Smooth muscle cell (in vitro differentiated cells): ENCODE measurements at regions not wholly inside any gene's neighbourhood (a gene's known extent, or its start where the extent isn't known, plus 50 kb on each side); places are given as distances from the start of the nearest gene placed in this dataset.
A peak's percentile ranks its signal among the peaks of the same experiment; 100 is the strongest.

Source experiments
- DNase-seq: peaks from one replicate; lab custom pipeline; 2025; ENCODE audit not compliant: unreplicated experiment; lab: John Stamatoyannopoulos, UW
- H2AFZ ChIP-seq: fragments of 200-600 bp; sonication (generic); 2 replicates; pipeline ENCODE4 v1.6.0; 2016; ENCODE audit warnings: antibody characterized with exemption, low read depth, mild to moderate bottlenecking
- H3F3A ChIP-seq: fragments of 200-600 bp; sonication (generic); 2 replicates; pipeline ENCODE4 v1.6.0; 2017; ENCODE audit warnings: antibody characterized with exemption, low read depth
- H3K27ac ChIP-seq: fragments of 200-600 bp; sonication (generic); 2 replicates; pipeline ENCODE4 v1.5.1; 2016; ENCODE audit warnings: low read depth, mild to moderate bottlenecking
- H3K27me3 ChIP-seq: fragments of 200-600 bp; sonication (generic); 2 replicates; pipeline ENCODE4 v1.6.1; 2016; ENCODE audit warnings: low read depth, mild to moderate bottlenecking
- H3K36me3 ChIP-seq: fragments of 200-600 bp; sonication (generic); 2 replicates; pipeline ENCODE4 v1.5.1; 2016; ENCODE audit warnings: low read depth
- H3K4me1 ChIP-seq: fragments of 200-600 bp; sonication (generic); 2 replicates; pipeline ENCODE4 v1.5.1; 2016; ENCODE audit warnings: low read depth
- H3K4me2 ChIP-seq: fragments of 200-600 bp; sonication (generic); 2 replicates; pipeline ENCODE4 v1.6.0; 2016; ENCODE audit warnings: mild to moderate bottlenecking
- H3K4me3 ChIP-seq: fragments of 200-600 bp; sonication (generic); 2 replicates; pipeline ENCODE4 v1.5.1; 2016; ENCODE audit warnings: mild to moderate bottlenecking
- H3K79me2 ChIP-seq: fragments of 200-600 bp; sonication (generic); 2 replicates; pipeline ENCODE4 v1.6.0; 2016; ENCODE audit warnings: low read depth, mild to moderate bottlenecking
- H3K9ac ChIP-seq: fragments of 200-600 bp; sonication (generic); 2 replicates; pipeline ENCODE4 v1.6.0; 2016; ENCODE audit warnings: low read depth
- H3K9me3 ChIP-seq: fragments of 200-600 bp; sonication (generic); replicated peaks from 2 replicates; pipeline ENCODE4 v1.5.1; 2016; ENCODE audit warnings: low read depth
- H4K20me1 ChIP-seq: fragments of 200-600 bp; sonication (generic); 2 replicates; pipeline ENCODE4 v1.6.0; 2016; ENCODE audit warnings: low read depth
- WGBS: methylation state at CpG from one replicate; pipeline ENCODE4 v1.1.7; 2016; ENCODE audit warnings: low lambda C conversion rate; 5-methylcytosine and 5-hydroxymethylcytosine counted together
- TF ChIP-seq, protein P1 (sequence below): fragments of 200-600 bp; sonication (generic); IDR thresholded peaks from 2 replicates; pipeline ENCODE4 v1.5.1; 2017; ENCODE audit warnings: borderline replicate concordance, mild to moderate bottlenecking, antibody characterized with exemption; ENCODE audit not compliant: insufficient read depth, poor library complexity, severe bottlenecking

DNA sequence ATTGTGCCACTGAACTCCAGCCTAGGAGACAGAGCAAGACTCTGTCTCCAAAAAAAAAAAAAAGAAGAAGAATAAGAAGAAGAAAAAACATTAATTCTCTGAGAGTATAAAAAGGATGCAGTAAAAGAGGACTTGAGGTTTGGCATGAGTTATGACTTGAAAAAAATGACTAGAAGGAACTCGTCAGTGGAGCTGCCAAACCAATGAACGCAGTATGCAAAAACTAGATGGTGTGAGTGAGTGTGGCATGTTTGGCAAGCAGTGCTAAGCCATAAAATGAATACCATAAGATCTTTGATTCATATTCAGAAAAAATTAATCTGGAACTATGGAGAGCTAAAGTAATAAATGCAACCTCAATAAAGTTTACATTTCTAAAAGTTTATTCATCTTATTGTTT is 68.6 kb upstream of the MEOX2 start:
- Histone ChIP-seq H2AFZ (no peak overlapping the region), H3K4me2 (no peak overlapping the region), H3K27ac (no peak overlapping the region), H3K79me2 (no peaks in the 10 kb centered on the region), H3K4me1 (peaks cover 6% of the 10 kb centered on the region), H4K20me1 (no peaks in the 10 kb centered on the region), H3F3A (no peaks in the 10 kb centered on the region), H3K36me3 (no peaks in the 10 kb centered on the region), H3K9me3 (no peaks in the 10 kb centered on the region), H3K27me3 (no peaks in the 10 kb centered on the region), H3K9ac (no peak overlapping the region), H3K4me3 (no peak overlapping the region)
- TF ChIP-seq, protein P1, sequence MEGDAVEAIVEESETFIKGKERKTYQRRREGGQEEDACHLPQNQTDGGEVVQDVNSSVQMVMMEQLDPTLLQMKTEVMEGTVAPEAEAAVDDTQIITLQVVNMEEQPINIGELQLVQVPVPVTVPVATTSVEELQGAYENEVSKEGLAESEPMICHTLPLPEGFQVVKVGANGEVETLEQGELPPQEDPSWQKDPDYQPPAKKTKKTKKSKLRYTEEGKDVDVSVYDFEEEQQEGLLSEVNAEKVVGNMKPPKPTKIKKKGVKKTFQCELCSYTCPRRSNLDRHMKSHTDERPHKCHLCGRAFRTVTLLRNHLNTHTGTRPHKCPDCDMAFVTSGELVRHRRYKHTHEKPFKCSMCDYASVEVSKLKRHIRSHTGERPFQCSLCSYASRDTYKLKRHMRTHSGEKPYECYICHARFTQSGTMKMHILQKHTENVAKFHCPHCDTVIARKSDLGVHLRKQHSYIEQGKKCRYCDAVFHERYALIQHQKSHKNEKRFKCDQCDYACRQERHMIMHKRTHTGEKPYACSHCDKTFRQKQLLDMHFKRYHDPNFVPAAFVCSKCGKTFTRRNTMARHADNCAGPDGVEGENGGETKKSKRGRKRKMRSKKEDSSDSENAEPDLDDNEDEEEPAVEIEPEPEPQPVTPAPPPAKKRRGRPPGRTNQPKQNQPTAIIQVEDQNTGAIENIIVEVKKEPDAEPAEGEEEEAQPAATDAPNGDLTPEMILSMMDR = no peak
- WGBS = 96% methylated on average over 2 of the region's 2 CpGs
- DNase-seq = no peak

DNA sequence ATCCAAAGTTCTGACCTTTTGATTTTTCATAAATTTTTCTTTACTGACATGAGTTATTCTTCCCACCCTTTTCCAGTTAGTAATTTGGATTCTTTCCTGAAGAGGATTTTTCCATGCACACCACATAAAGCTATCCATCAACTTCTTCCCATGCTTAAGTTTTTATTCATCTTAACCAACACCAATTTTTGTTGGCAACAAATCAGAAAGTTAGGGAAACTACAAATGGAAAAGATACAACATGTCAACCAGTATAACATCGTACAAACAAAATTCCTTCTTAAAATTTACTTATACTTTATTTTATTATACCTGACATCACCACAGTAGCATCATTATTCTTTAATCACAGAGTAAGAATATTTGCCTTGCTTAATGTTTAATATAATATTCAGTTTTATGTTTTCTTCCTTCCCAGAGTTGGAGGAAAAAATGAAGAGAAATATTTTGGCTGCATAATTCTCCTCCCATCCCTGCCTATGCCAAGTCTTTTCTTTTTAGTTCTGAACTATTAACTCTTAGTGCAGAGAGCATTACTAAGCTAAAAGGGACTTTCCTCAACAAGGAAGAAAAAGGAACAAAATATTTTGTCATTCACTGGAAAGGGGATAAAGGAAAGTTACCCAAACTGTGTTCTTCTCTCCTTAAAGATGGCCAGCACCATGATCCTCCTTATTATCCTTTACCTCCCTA is 67.5 kb upstream of the MEOX2 start:
- no peak overlapping the region for H3K9ac ChIP-seq
- H3K79me2 ChIP-seq = no peaks in the 10 kb centered on the region
- H3K4me2 ChIP-seq = no peak overlapping the region
- no peak overlapping the region for H3K4me3 ChIP-seq
- H3K36me3 ChIP-seq = no peaks in the 10 kb centered on the region
- H3K27me3 ChIP-seq = no peaks in the 10 kb centered on the region
- H3K4me1 ChIP-seq = peaks cover 6% of the 10 kb centered on the region
- H3K27ac ChIP-seq = no peak overlapping the region
- no peaks in the 10 kb centered on the region for H3K9me3 ChIP-seq
- no peak for DNase-seq
- no peak overlapping the region for H2AFZ ChIP-seq
- no peaks in the 10 kb centered on the region for H4K20me1 ChIP-seq
- TF ChIP-seq, protein P1 = no peak
- H3F3A ChIP-seq = no peaks in the 10 kb centered on the region
- 92% methylated on average over 1 of the region's 1 CpG for WGBS

GRCh38 chr7:15752377-15752776 is 65.9 kb upstream of the MEOX2 start:
- Histone ChIP-seq H3K27me3 (no peaks in the 10 kb centered on the region), H3K9ac (no peak overlapping the region), H3K36me3 (no peaks in the 10 kb centered on the region), H3K79me2 (no peaks in the 10 kb centered on the region), H2AFZ (no peak overlapping the region), H3F3A (no peaks in the 10 kb centered on the region), H3K27ac (no peak overlapping the region), H3K4me3 (no peak overlapping the region), H3K4me2 (peak overlapping the region; percentile 58), H4K20me1 (no peaks in the 10 kb centered on the region), H3K4me1 (peaks cover 6% of the 10 kb centered on the region), H3K9me3 (no peaks in the 10 kb centered on the region)
- no peak for DNase-seq
- WGBS = 23% methylated on average over 1 of the region's 1 CpG
- TF ChIP-seq, protein P1 = no peak

GRCh38 chr7:15751191-15751701 is 64.8 kb upstream of the MEOX2 start:
- Histone ChIP-seq H3K9ac (no peak overlapping the region), H3F3A (no peaks in the 10 kb centered on the region)
- 22% methylated on average over 4 of the region's 4 CpGs for WGBS

More at GRCh38 chr7:15751191-15751701, 64.8 kb upstream of the MEOX2 start:
- TF ChIP-seq, protein P1 = no peak
- Histone ChIP-seq H3K79me2 (no peaks in the 10 kb centered on the region), H3K4me2 (peak overlapping the region; percentile 58), H3K27me3 (no peaks in the 10 kb centered on the region), H4K20me1 (no peaks in the 10 kb centered on the region), H3K4me3 (no peak overlapping the region), H3K36me3 (no peaks in the 10 kb centered on the region), H3K9me3 (no peaks in the 10 kb centered on the region), H3K4me1 (peaks cover 6% of the 10 kb centered on the region), H2AFZ (no peak overlapping the region), H3K27ac (peak overlapping the region; percentile 34)
- DNase-seq = no peak
